Right ventricle myocardium superior (tissue), 1 donor: ENCODE measurements at regions not wholly inside any gene's neighbourhood (a gene's known extent, or its start where the extent isn't known, plus 50 kb on each side); places are given as distances from the start of the nearest gene placed in this dataset.

Experiments used
- ATAC-seq: fragments of 200-7000 bp; cut with Tn5 transposase; one replicate; pipeline ENCODE4 v1.9.1; 2020; ENCODE audit warnings: mild to moderate bottlenecking; ENCODE audit not compliant: poor library complexity
- DNase-seq: peaks from one replicate; pipeline ENCODE4 v3.0.0-alpha.2; 2020
- intact Hi-C: fragments of 100-400 bp; cut with DNase I; formaldehyde crosslinking; loops from one replicate; pipeline ENCODE4 v1.11.2; 2022
- donor health status: DM: no; HTN: yes; CAD: no; lungs with severe emphysema.

DNA sequence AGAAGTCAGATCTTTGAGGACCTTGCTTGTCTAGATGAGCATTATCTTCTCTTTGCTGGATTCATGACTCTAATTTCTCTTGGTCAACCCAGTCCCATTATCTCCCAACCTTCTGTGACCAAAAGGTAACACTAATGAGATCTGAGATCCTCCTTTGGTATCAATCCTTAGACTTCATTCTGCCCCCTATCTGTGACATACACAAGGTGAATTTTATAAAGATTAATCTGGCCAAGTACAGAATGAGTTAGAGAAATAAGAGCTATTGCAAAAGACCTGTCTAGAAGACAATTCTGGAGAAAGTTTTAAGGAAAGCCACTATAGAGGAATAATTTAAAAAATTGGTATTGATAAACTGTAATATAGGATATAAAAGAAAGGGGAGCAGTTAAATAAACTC, 113.8 kb upstream of the KCNMB2 start:
- intact Hi-C loops, result no loop called here
- ATAC-seq (no peak), DNase-seq (no peak)

GRCh38 chr3:178428037-178428436, 108.2 kb upstream of the KCNMB2 start:
- DNase-seq (no peak), ATAC-seq (no peak)
- intact Hi-C loops, result no loop called here

DNA sequence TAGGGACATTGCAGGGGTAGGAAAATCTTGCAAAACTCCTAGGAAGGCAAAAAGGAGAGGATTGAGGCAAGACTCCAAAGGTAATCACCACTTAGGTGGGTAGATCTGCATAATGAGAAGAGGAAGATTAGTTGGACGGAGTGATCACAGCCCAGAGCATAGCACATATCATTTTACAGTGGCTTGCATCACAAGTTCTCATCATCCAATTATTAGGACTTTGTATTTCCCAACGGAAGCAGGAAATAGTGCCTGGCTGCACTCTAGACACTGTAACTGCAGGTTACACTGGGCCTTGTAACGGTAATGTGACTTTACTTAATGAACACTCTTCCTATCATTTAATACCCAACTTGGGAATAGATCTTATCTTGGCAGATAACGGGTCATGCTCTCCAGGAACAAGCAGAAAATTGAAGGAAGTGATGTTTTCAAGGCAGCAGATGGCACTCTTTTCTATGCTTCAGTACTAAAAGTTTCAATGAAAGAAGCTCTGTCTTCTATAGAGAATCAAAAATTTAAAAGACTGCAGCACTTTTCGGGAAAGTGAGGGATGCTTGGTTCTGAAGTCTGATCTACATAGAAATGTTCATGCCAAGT, 101.9 kb upstream of the KCNMB2 start:
- no peak for DNase-seq
- peak; percentile 50 for ATAC-seq
- intact Hi-C loops, result no loop called here

DNA sequence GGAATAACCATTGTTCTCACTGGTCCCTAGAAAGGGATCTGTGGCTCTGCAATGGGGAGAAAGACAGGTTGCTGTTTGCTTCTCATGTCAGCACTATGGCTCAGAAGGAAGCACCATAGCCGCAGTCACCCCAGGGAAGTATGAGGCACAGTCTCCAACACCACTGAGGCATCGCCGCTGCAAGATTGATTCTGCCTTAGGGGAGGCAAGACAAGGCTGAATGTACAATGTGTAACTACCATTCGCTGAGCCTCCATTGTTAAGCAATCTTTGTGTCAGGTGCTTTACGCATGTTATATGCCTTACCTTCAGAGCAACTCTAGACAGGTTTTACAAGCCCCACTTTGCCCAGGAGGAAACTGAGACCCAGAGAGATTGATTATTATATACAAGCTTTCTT, 100.7 kb upstream of the KCNMB2 start:
- no peak for ATAC-seq
- no peak for DNase-seq
- intact Hi-C loops, result no loop called here

- intact Hi-C loops, result no loop called here
- DNase-seq (no peak), ATAC-seq (peak; percentile 36)
Observed at GRCh38 chr3:178436773-178437172, 99.5 kb upstream of the KCNMB2 start.

- no peak for ATAC-seq
- no peak for DNase-seq
- intact Hi-C loops, result no loop called here
Observed at GRCh38 chr3:178437236-178437635, 99.0 kb upstream of the KCNMB2 start.

GRCh38 chr3:178439504-178439903, 96.7 kb upstream of the KCNMB2 start:
- no peak for DNase-seq
- intact Hi-C loops, result no loop called here
- ATAC-seq, result peak; percentile 20

DNA sequence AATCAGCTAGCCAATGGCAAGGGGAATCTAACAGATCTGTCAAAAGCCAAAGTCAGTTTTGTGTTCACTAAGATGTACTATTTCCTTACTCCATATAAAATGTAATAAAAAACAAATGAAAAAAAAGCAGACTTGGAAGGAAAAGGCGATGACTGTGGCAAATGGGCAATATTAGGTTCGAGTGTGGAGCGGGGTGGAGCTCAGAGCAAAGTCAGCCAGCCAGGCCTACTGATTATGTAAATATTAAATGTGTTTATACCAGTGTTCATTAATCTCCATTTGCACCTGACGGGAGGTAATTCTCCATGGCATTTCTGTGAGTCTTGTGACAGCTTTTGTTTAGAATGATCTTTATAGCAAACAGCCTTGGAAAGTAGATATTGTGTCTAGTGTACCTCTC, 96.2 kb upstream of the KCNMB2 start:
- ATAC-seq (no peak), DNase-seq (no peak)
- intact Hi-C loops, result loop anchor here (5.0 kb wide), 2 partner anchors 512 to 527 kb away; no protein-coding TSS in a partner anchor

DNA sequence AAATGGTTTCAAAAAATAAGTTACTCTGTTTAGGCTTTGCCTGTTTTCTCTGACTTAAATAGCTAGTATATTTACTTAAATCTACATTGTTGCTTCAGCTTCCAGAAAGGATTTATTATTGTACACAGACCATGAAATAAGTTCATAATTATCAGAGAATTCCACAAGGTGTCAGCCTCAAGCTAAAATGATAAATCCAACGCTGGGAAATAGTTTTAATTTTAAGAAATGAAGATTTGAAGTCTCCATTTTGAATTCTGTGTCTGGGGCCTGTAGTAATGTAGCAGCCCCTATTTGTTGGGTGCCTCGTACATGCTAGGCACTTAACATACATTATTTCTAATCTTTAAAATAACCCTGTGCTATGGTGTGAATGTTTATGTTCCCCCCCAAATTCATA, 92.6 kb upstream of the KCNMB2 start:
- DNase-seq, result no peak
- intact Hi-C loops, result loop anchor here (5.0 kb wide), 2 partner anchors 509 to 524 kb away; no protein-coding TSS in a partner anchor

DNA sequence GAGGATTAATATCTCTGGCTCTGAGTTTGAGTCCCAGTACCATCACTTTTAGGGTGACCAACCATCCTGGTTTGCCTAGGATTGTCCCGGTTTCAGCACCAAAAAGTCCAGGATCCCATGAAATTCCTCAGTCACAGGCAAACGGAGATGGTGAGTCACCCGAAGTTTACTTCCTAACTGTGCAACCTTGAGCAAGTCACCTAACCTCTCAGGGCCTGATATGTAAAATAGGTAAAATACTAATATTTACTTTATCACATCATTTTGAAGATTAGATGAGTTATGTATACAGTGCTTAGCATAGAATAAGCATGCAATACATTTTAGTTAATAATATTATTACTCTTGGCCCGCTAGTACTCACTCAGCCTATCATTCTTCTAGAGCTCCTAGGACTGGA, 91.1 kb upstream of the KCNMB2 start:
- DNase-seq, result no peak
- no peak for ATAC-seq
- intact Hi-C loops, result no loop called here

More for the DNA sequence above, 92.6 kb upstream of the KCNMB2 start:
- peak; percentile 71 for ATAC-seq

GRCh38 chr3:178446059-178446458, 90.2 kb upstream of the KCNMB2 start:
- ATAC-seq, result no peak
- intact Hi-C loops, result no loop called here
- no peak for DNase-seq

DNA sequence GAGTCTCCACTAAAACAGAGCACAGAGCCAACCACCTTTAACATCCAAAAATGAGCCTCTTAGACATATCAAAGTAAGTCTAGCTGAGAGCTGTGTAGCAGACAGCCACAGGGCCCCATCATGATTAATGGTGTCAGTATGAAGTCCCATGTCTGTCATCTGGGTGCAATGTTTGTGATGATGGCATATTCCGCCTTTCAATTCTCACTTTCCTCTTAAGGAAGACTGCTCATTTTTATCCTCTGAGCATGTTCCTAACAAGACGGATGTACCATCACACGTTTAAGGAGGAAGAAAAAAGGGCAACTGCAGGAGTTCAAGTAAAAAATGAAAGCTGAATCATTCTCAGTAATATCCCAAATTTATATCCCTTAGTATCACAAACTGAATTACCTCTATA, 85.8 kb upstream of the KCNMB2 start:
- no peak for DNase-seq
- intact Hi-C loops, result no loop called here
- ATAC-seq, result no peak

DNA sequence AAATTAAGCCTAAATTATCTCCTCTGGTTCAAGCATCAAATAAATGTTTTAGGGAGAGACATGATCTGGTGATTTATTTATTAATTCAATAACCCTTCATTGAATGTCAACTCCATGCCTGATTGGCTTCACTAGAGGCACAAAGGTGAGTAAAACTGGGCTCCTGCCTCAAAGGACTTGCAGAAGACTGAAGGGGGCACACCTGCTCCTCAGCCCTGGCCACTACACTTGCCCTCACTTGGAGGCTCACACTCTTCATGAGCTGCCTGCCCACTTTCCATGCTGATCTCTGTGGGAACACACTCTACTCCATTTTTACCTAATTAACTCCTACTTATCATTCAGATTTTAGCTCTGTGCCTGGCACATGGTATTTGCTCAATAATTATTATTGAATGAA, 84.4 kb upstream of the KCNMB2 start:
- intact Hi-C loops, result no loop called here
- ATAC-seq, result no peak

DNA sequence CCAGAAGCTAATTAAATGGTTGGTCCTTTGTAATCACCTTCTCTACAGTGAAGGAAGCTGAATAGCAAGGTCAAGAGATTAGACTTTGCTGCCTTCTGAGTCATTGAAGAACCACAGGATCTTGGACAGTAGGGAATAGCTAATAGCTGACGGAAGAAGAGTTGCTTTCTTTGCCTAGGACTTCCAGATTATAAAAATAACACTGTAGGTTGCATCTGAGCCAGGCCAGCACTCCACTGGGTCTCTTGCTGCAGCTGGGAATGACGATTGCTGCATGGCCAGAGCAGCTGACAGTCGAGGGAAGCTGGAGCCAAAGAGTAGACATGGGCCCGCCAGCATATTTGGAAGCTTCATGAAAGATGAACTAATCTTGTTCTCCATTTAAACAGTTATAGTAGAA, 81.5 kb upstream of the KCNMB2 start:
- ATAC-seq, result peak; percentile 96
- intact Hi-C loops, result no loop called here
- DNase-seq, result peak; percentile 82

More for the DNA sequence above, 84.4 kb upstream of the KCNMB2 start:
- no peak for DNase-seq

- ATAC-seq, result peak; percentile 29
- intact Hi-C loops, result no loop called here
- DNase-seq, result no peak
Observed at GRCh38 chr3:178455226-178455625, 81.0 kb upstream of the KCNMB2 start.

GRCh38 chr3:178455946-178456345, 80.3 kb upstream of the KCNMB2 start:
- no peak for DNase-seq
- ATAC-seq, result no peak
- intact Hi-C loops, result no loop called here

GRCh38 chr3:178456621-178457285, 79.5 kb upstream of the KCNMB2 start:
- peak; percentile 56 for ATAC-seq
- intact Hi-C loops, result no loop called here
- no peak for DNase-seq

GRCh38 chr3:178457511-178457910, 78.7 kb upstream of the KCNMB2 start:
- ATAC-seq, result no peak
- intact Hi-C loops, result no loop called here
- no peak for DNase-seq

- intact Hi-C loops, result no loop called here
- ATAC-seq (no peak), DNase-seq (no peak)
Observed at GRCh38 chr3:178458313-178459037, 77.8 kb upstream of the KCNMB2 start.

DNA sequence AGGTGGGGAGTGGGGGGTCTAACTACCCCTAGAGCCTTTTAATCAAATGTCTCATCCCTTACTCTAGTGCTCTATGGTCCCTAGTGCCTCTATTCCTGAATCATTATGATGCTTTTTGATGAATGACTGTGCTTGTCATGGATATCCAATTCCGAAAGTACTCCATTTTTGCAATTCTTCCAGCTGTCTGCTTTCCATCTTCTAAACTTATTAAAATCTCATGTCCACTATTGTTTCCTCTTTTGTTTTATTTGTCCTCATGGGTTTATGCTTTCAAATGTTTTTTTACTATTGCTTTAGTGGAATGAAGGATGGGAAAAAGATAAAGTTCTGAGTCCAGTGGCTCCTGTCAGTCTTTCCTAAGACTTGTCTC, 77.2 kb upstream of the KCNMB2 start:
- ATAC-seq (no peak), DNase-seq (no peak)
- intact Hi-C loops, result no loop called here
